ENCODE measurements at regions not wholly inside any gene's neighbourhood (a gene's known extent, or its start where the extent isn't known, plus 50 kb on each side); places are given as distances from the start of the nearest gene placed in this dataset.

GRCh38 chr16:77131398-77131797, 59.6 kb upstream of the MON1B start:
- Mint-ChIP-seq H3K4me1 (no peaks in the 10 kb centered on the region), H3K36me3 (ENCODE audit: low read depth) (no peaks in the 10 kb centered on the region), H3K9me3 (peaks cover 7% of the 10 kb centered on the region), H3K27me3 (no peaks in the 10 kb centered on the region), H3K4me3 (no peak overlapping the region), H3K27ac (no peak overlapping the region)
- DNase-seq: no peak
- ChIA-PET CTCF (no interaction called here), POLR2A (no interaction called here)
- TF ChIP-seq CTCF (IDR thresholded peaks at IDR 0.05): no peak
- ATAC-seq (ENCODE audit: low read depth): no peak
- intact Hi-C loops (cut with micrococcal nuclease): no loop called here

- Mint-ChIP-seq H3K4me3 (no peak overlapping the region), H3K27me3 (no peaks in the 10 kb centered on the region), H3K9me3 (peaks cover 7% of the 10 kb centered on the region), H3K36me3 (ENCODE audit: low read depth) (no peaks in the 10 kb centered on the region), H3K4me1 (no peaks in the 10 kb centered on the region), H3K27ac (no peak overlapping the region)
- ATAC-seq (ENCODE audit: low read depth) (no peak), DNase-seq (no peak)
- ChIA-PET POLR2A (no interaction called here), CTCF (no interaction called here)
- TF ChIP-seq CTCF (IDR thresholded peaks at IDR 0.05): no peak
- intact Hi-C loops (cut with micrococcal nuclease): no loop called here
Measured at GRCh38 chr16:77132051-77132618, 58.9 kb upstream of the MON1B start.

GRCh38 chr16:77133706-77134105, 57.3 kb upstream of the MON1B start:
- Mint-ChIP-seq H3K9me3 (no peaks in the 10 kb centered on the region), H3K27me3 (no peaks in the 10 kb centered on the region), H3K36me3 (ENCODE audit: low read depth) (no peaks in the 10 kb centered on the region), H3K4me3 (no peak overlapping the region), H3K27ac (no peak overlapping the region), H3K4me1 (no peaks in the 10 kb centered on the region)
- ATAC-seq (ENCODE audit: low read depth) (no peak), DNase-seq (no peak)
- POLR2A ChIA-PET: no interaction called here
- CTCF ChIA-PET: no interaction called here
- no peak for TF ChIP-seq CTCF (IDR thresholded peaks at IDR 0.05)
- intact Hi-C loops (cut with micrococcal nuclease): no loop called here

GRCh38 chr16:77137045-77137444, 53.9 kb upstream of the MON1B start:
- intact Hi-C loops (cut with micrococcal nuclease): no loop called here
- peaks cover 2% of the 10 kb centered on the region for H3K27me3 Mint-ChIP-seq
- no peak overlapping the region for H3K4me3 Mint-ChIP-seq
- CTCF ChIA-PET: no interaction called here
- no peak overlapping the region for H3K27ac Mint-ChIP-seq
- H3K9me3 Mint-ChIP-seq: no peaks in the 10 kb centered on the region
- POLR2A ChIA-PET: no interaction called here
- no peaks in the 10 kb centered on the region for H3K4me1 Mint-ChIP-seq
- DNase-seq (no peak), ATAC-seq (ENCODE audit: low read depth) (no peak)
- no peak for TF ChIP-seq CTCF (IDR thresholded peaks at IDR 0.05)
- H3K36me3 Mint-ChIP-seq (ENCODE audit: low read depth): no peaks in the 10 kb centered on the region

All from activated B cell treated with CpG ODN at 0.5 μM for 24 hours (primary cell).